Subcutaneous abdominal adipose tissue (tissue), 5 donors: ENCODE measurements at regions not wholly inside any gene's neighbourhood (a gene's known extent, or its start where the extent isn't known, plus 50 kb on each side); places are given as distances from the start of the nearest gene placed in this dataset.

Source experiments
- H3K27ac ChIP-seq: one replicate; pipeline ENCODE4 v1.7.0; 2013; ENCODE audit warnings: low read depth, mild to moderate bottlenecking, inconsistent platforms, low read length, moderate library complexity
- H3K27me3 ChIP-seq, 5 donors: one replicate each; pipeline ENCODE4 v1.7.0; 2013; ENCODE audit warnings: low read length in 5 of 5, inconsistent platforms in 1 of 5; ENCODE audit not compliant: control insufficient read depth in 5 of 5, insufficient read depth in 4 of 5
- H3K36me3 ChIP-seq, 5 donors: one replicate each; pipeline ENCODE4 v1.7.0; 2013; ENCODE audit warnings: low read length in 5 of 5; ENCODE audit not compliant: control insufficient read depth in 5 of 5, insufficient read depth in 5 of 5
- H3K4me1 ChIP-seq, 5 donors: one replicate each; pipeline ENCODE4 v1.7.0; 2013; ENCODE audit warnings: low read length in 5 of 5, mild to moderate bottlenecking in 3 of 5, moderate library complexity in 1 of 5; ENCODE audit not compliant: control insufficient read depth in 5 of 5, insufficient read depth in 5 of 5
- H3K4me3 ChIP-seq, 5 donors: one replicate each; pipeline ENCODE4 v1.7.0; 2013; ENCODE audit warnings: low read length in 5 of 5, low read depth in 1 of 5
- H3K9ac ChIP-seq, 5 donors: one replicate each; pipeline ENCODE4 v1.7.0; 2013; ENCODE audit warnings: low read length in 5 of 5, mild to moderate bottlenecking in 4 of 5, moderate library complexity in 3 of 5
- H3K9me3 ChIP-seq, 5 donors: one replicate each; pipeline ENCODE4 v1.7.0; 2013; ENCODE audit warnings: low read length in 5 of 5; ENCODE audit not compliant: control insufficient read depth in 5 of 5
- donor health status: healthy.
- donor health status: healthy.
- donor health status: healthy.
- donor health status: healthy.
- donor health status: healthy.

GRCh38 chr12:88308825-88309224 is 166.7 kb downstream of the TMTC3 start:
- H3K9ac ChIP-seq, result no peak overlapping the region

GRCh38 chr12:88309546-88309945 is 167.4 kb downstream of the TMTC3 start:
- Histone ChIP-seq H3K9ac (no peak overlapping the region), H3K27me3 (no peaks in the 10 kb centered on the region), H3K27ac (no peak overlapping the region), H3K36me3 (no peaks in the 10 kb centered on the region), H3K4me1 (peaks cover 0 to 4% (median 0%) of the 10 kb centered on the region in 5 donors), H3K9me3 (no peaks in the 10 kb centered on the region), H3K4me3 (no peak overlapping the region)

More at GRCh38 chr12:88308825-88309224, 166.7 kb downstream of the TMTC3 start:
- no peaks in the 10 kb centered on the region for H3K36me3 ChIP-seq
- H3K27me3 ChIP-seq, result no peaks in the 10 kb centered on the region
- no peak overlapping the region for H3K4me3 ChIP-seq
- no peak overlapping the region for H3K27ac ChIP-seq
- H3K4me1 ChIP-seq, result peaks cover 0 to 4% (median 0%) of the 10 kb centered on the region in 5 donors
- no peaks in the 10 kb centered on the region for H3K9me3 ChIP-seq

GRCh38 chr12:88310069-88310468 is 168.0 kb downstream of the TMTC3 start:
- no peaks in the 10 kb centered on the region for H3K9me3 ChIP-seq
- H3K27me3 ChIP-seq, result no peaks in the 10 kb centered on the region
- H3K4me1 ChIP-seq, result peaks cover 0 to 4% (median 0%) of the 10 kb centered on the region in 5 donors
- H3K4me3 ChIP-seq, result no peak overlapping the region
- H3K27ac ChIP-seq, result no peak overlapping the region
- no peaks in the 10 kb centered on the region for H3K36me3 ChIP-seq
- no peak overlapping the region for H3K9ac ChIP-seq

- Histone ChIP-seq H3K4me3 (no peak overlapping the region), H3K9ac (no peak overlapping the region), H3K36me3 (no peaks in the 10 kb centered on the region), H3K9me3 (no peaks in the 10 kb centered on the region), H3K4me1 (peaks cover 0 to 4% (median 0%) of the 10 kb centered on the region in 5 donors), H3K27ac (no peak overlapping the region), H3K27me3 (no peaks in the 10 kb centered on the region)
Observed at GRCh38 chr12:88310666-88311065, 168.6 kb downstream of the TMTC3 start.

- Histone ChIP-seq H3K9me3 (no peaks in the 10 kb centered on the region), H3K4me3 (no peak overlapping the region), H3K27ac (no peak overlapping the region), H3K9ac (no peak overlapping the region), H3K4me1 (peaks cover 0 to 4% (median 0%) of the 10 kb centered on the region in 5 donors), H3K27me3 (no peaks in the 10 kb centered on the region), H3K36me3 (no peaks in the 10 kb centered on the region)
Observed at GRCh38 chr12:88313554-88313953, 171.4 kb downstream of the TMTC3 start.

GRCh38 chr12:88314706-88315105 is 172.6 kb downstream of the TMTC3 start:
- Histone ChIP-seq H3K4me3 (no peak overlapping the region), H3K4me1 (peaks cover 0 to 4% (median 0%) of the 10 kb centered on the region in 5 donors), H3K9ac (no peak overlapping the region), H3K27me3 (no peaks in the 10 kb centered on the region), H3K27ac (no peak overlapping the region), H3K9me3 (no peaks in the 10 kb centered on the region), H3K36me3 (no peaks in the 10 kb centered on the region)

GRCh38 chr12:88318726-88319125 is 176.6 kb downstream of the TMTC3 start:
- no peak overlapping the region for H3K27ac ChIP-seq
- no peaks in the 10 kb centered on the region for H3K9me3 ChIP-seq
- no peaks in the 10 kb centered on the region for H3K27me3 ChIP-seq
- H3K4me3 ChIP-seq, result no peak overlapping the region
- no peak overlapping the region for H3K9ac ChIP-seq
- H3K4me1 ChIP-seq, result no peaks in the 10 kb centered on the region
- no peaks in the 10 kb centered on the region for H3K36me3 ChIP-seq

- no peak overlapping the region for H3K4me3 ChIP-seq
- H3K36me3 ChIP-seq, result no peaks in the 10 kb centered on the region
- H3K9me3 ChIP-seq, result no peaks in the 10 kb centered on the region
- H3K27me3 ChIP-seq, result no peaks in the 10 kb centered on the region
- H3K4me1 ChIP-seq, result peaks cover 0 to 3% (median 0%) of the 10 kb centered on the region in 5 donors
- H3K27ac ChIP-seq, result peak overlapping the region; percentile 68
- H3K9ac ChIP-seq, result no peak overlapping the region
Observed at GRCh38 chr12:88325076-88325815, 183.1 kb downstream of the TMTC3 start.

GRCh38 chr12:88325816-88326189 is 183.7 kb downstream of the TMTC3 start:
- Histone ChIP-seq H3K9me3 (no peaks in the 10 kb centered on the region), H3K27ac (peak overlapping the region; percentile 47), H3K9ac (no peak overlapping the region), H3K36me3 (no peaks in the 10 kb centered on the region), H3K27me3 (no peaks in the 10 kb centered on the region), H3K4me3 (no peak overlapping the region), H3K4me1 (peaks cover 0 to 3% (median 0%) of the 10 kb centered on the region in 5 donors)

- no peaks in the 10 kb centered on the region for H3K27me3 ChIP-seq
- H3K9ac ChIP-seq, result no peak overlapping the region
- H3K4me3 ChIP-seq, result no peak overlapping the region
- H3K27ac ChIP-seq, result no peak overlapping the region
- no peaks in the 10 kb centered on the region for H3K9me3 ChIP-seq
- peaks cover 0 to 3% (median 0%) of the 10 kb centered on the region in 5 donors for H3K4me1 ChIP-seq
- no peaks in the 10 kb centered on the region for H3K36me3 ChIP-seq
Observed at GRCh38 chr12:88327276-88327675, 185.2 kb downstream of the TMTC3 start.
